Neutrophil (primary cell): ENCODE measurements at regions not wholly inside any gene's neighbourhood (a gene's known extent, or its start where the extent isn't known, plus 50 kb on each side); places are given as distances from the start of the nearest gene placed in this dataset.

Experiments
- H3K27ac ChIP-seq: fragments of 200-600 bp; sonication (generic); 2 replicates; pipeline ENCODE4 v1.5.1; 2016; ENCODE audit warnings: mild to moderate bottlenecking, moderate library complexity
- H3K27me3 ChIP-seq: fragments of 200-600 bp; sonication (generic); 2 replicates; pipeline ENCODE4 v1.6.0; 2016; ENCODE audit warnings: mild to moderate bottlenecking
- H3K36me3 ChIP-seq: fragments of 200-600 bp; sonication (generic); 2 replicates; pipeline ENCODE4 v1.5.1; 2017
- H3K4me1 ChIP-seq, 2 experiments: fragments of 200-600 bp in 1 of 2; sonication (generic) in 1 of 2; 1 replicate in 1 of 2; 2 replicates in 1 of 2; pipeline versions ENCODE4 v1.5.1 to v1.6.1; 2013 to 2016; ENCODE audit warnings: low read depth in 1 of 2, low read length in 1 of 2, mild to moderate bottlenecking in 1 of 2, moderate library complexity in 1 of 2; ENCODE audit not compliant: control insufficient read depth in 1 of 2, insufficient read depth in 1 of 2
- H3K4me3 ChIP-seq, 2 experiments: fragments of 200-600 bp in 1 of 2; sonication (generic) in 1 of 2; 1 replicate in 1 of 2; 2 replicates in 1 of 2; pipeline ENCODE4 v1.5.1; 2013 to 2016; ENCODE audit warnings: low read depth in 1 of 2, low read length in 1 of 2, mild to moderate bottlenecking in 1 of 2, moderate library complexity in 1 of 2
- H3K9me3 ChIP-seq: fragments of 200-600 bp; sonication (generic); 2 replicates; pipeline ENCODE4 v1.5.1; 2016
- CTCF ChIP-seq: fragments of 200-600 bp; sonication (generic); IDR thresholded peaks from 2 replicates; pipeline ENCODE4 v1.5.1; 2016; ENCODE audit warnings: antibody characterized with exemption

- Histone ChIP-seq H3K36me3 (no peaks in the 10 kb centered on the region), H3K4me1 (no peaks in the 10 kb centered on the region), H3K4me3 (no peak overlapping the region), H3K27me3 (peaks cover 4% of the 10 kb centered on the region), H3K27ac (no peak overlapping the region), H3K9me3 (no peaks in the 10 kb centered on the region)
- no peak for TF ChIP-seq CTCF
Observed at GRCh38 chr1:90786709-90787108, 69.6 kb upstream of the BARHL2 start.

- Histone ChIP-seq H3K27ac (no peak overlapping the region), H3K36me3 (no peaks in the 10 kb centered on the region), H3K4me3 (no peak overlapping the region), H3K4me1 (peaks cover 0 to 3% of the 10 kb centered on the region in 2 experiments), H3K27me3 (peaks cover 4% of the 10 kb centered on the region), H3K9me3 (no peaks in the 10 kb centered on the region)
- no peak for TF ChIP-seq CTCF
Observed at GRCh38 chr1:90784186-90784847, 67.2 kb upstream of the BARHL2 start.

- no peaks in the 10 kb centered on the region for H3K9me3 ChIP-seq
- no peak for TF ChIP-seq CTCF
- H3K4me3 ChIP-seq, result no peak overlapping the region
- peaks cover 0 to 3% of the 10 kb centered on the region in 2 experiments for H3K4me1 ChIP-seq
- H3K27ac ChIP-seq, result no peak overlapping the region
- peaks cover 4% of the 10 kb centered on the region for H3K27me3 ChIP-seq
- H3K36me3 ChIP-seq, result no peaks in the 10 kb centered on the region
Observed at GRCh38 chr1:90783181-90783580, 66.1 kb upstream of the BARHL2 start.

- H3K27ac ChIP-seq, result no peak overlapping the region
- H3K9me3 ChIP-seq, result no peaks in the 10 kb centered on the region
- no peak for TF ChIP-seq CTCF
- H3K27me3 ChIP-seq, result peaks cover 4% of the 10 kb centered on the region
- H3K4me3 ChIP-seq, result no peak overlapping the region
- H3K36me3 ChIP-seq, result no peaks in the 10 kb centered on the region
- H3K4me1 ChIP-seq, result peaks cover 0 to 3% of the 10 kb centered on the region in 2 experiments
Observed at GRCh38 chr1:90782046-90782445, 64.9 kb upstream of the BARHL2 start.

- H3K4me1 ChIP-seq, result peaks cover 0 to 3% of the 10 kb centered on the region in 2 experiments
- no peak overlapping the region for H3K27ac ChIP-seq
- H3K36me3 ChIP-seq, result no peaks in the 10 kb centered on the region
- H3K27me3 ChIP-seq, result peaks cover 4% of the 10 kb centered on the region
- H3K4me3 ChIP-seq, result no peak overlapping the region
- TF ChIP-seq CTCF, result no peak
- no peaks in the 10 kb centered on the region for H3K9me3 ChIP-seq
Observed at GRCh38 chr1:90781534-90781933, 64.4 kb upstream of the BARHL2 start.
